K562 (cell line): ENCODE measurements at regions not wholly inside any gene's neighbourhood (a gene's known extent, or its start where the extent isn't known, plus 50 kb on each side); places are given as distances from the start of the nearest gene placed in this dataset.

Experiments used
- ATAC-seq: fragments of 200-7000 bp; cut with Tn5 transposase; 3 replicates; pipeline ENCODE4 v1.9.1; 2020; ENCODE audit warnings: moderate library complexity
- BruUV-seq: library from RNA; stranded (reverse); fragments of 400-500 nt; replicated peaks from 2 replicates; lab custom pipeline; 2021; lab: Mats Ljungman, UMichigan
- CTCF ChIA-PET: fragments of 300-600 bp; formaldehyde crosslinking; extraction: SDS; loops from one replicate; lab custom pipeline; 2021; ENCODE audit warnings: low intra/inter-chr PET ratio; lab: Yijun Ruan, JAX
- POLR2A ChIA-PET: fragments of 300-600, 350-650 bp; sonication (Branson Sonifier 250); formaldehyde crosslinking; extraction: SDS; loops from one replicate; lab custom pipeline; 2021; ENCODE audit warnings: antibody characterized with exemption, inconsistent platforms; lab: Yijun Ruan, JAX
- DNase-seq, 4 experiments: peaks; one replicate each; pipeline versions ENCODE4 v3.0.0 to v3.0.0-alpha.2; 2011 to 2018; ENCODE audit warnings: low spot score in 3 of 4, mixed read lengths in 3 of 4; ENCODE audit errors: extremely low read depth in 1 of 4
- FAIRE-seq: peaks from 2 replicates; lab custom pipeline; 2011; peaks lifted over from hg19 to GRCh38; lab: Jason Lieb, UNC
- H2AFZ ChIP-seq: 2 replicates; pipeline ENCODE4 v1.6.0; 2011; ENCODE audit warnings: low read depth, low read length, control low read depth, inconsistent platforms
- H3K27ac ChIP-seq: fragments of 200-600 bp; 3 replicates; pipeline ENCODE4 v1.8.0; 2011; ENCODE audit warnings: low read depth, mild to moderate bottlenecking, control low read depth, inconsistent platforms, low read length, moderate library complexity, mixed read lengths; ENCODE audit errors: extremely low read depth
- H3K27me3 ChIP-seq, 2 experiments: fragments of 300-600 bp in 1 of 2; 2 replicates in 1 of 2; 3 replicates in 1 of 2; pipeline versions ENCODE4 v1.6.0 to v1.8.0; 2011; ENCODE audit warnings: inconsistent platforms in 2 of 2, low read length in 2 of 2, mild to moderate bottlenecking in 1 of 2, mixed read lengths in 1 of 2, moderate library complexity in 1 of 2; ENCODE audit not compliant: control insufficient read depth in 2 of 2, insufficient read depth in 2 of 2
- H3K36me3 ChIP-seq: fragments of 300-600 bp; 3 replicates; pipeline ENCODE4 v1.8.0; 2011; ENCODE audit warnings: mild to moderate bottlenecking, low read length, inconsistent platforms; ENCODE audit not compliant: control insufficient read depth, insufficient read depth
- H3K4me1 ChIP-seq, 2 experiments: fragments of 200-600 bp in 1 of 2; replicated peaks in 1 of 2; 2 replicates in 1 of 2; 3 replicates in 1 of 2; pipeline versions ENCODE4 v1.5.1 to v1.8.0; 2011; ENCODE audit warnings: inconsistent platforms in 2 of 2, low read length in 2 of 2, mild to moderate bottlenecking in 1 of 2, mixed read lengths in 1 of 2, moderate library complexity in 1 of 2; ENCODE audit not compliant: control insufficient read depth in 2 of 2, insufficient read depth in 2 of 2
- H3K4me2 ChIP-seq: 2 replicates; pipeline ENCODE4 v1.6.1; 2011; ENCODE audit warnings: low read length, control low read depth, inconsistent platforms, mixed read lengths; ENCODE audit not compliant: insufficient read depth
- H3K4me3 ChIP-seq: fragments of 200-600 bp; sonication (generic), shearing (Covaris generic); 2 replicates; pipeline ENCODE4 v1.5.1; 2016; ENCODE audit warnings: control low read depth, inconsistent platforms
- H3K79me2 ChIP-seq: fragments of 200-600 bp; 3 replicates; pipeline ENCODE4 v1.8.0; 2011; ENCODE audit warnings: low read length, inconsistent platforms; ENCODE audit not compliant: control insufficient read depth, insufficient read depth
- H3K9ac ChIP-seq, 2 experiments: 2 replicates each; pipeline versions ENCODE4 v1.6.0 to v1.6.1; 2011; ENCODE audit warnings: low read depth in 2 of 2, low read length in 2 of 2, control low read depth in 1 of 2, inconsistent platforms in 1 of 2, mild to moderate bottlenecking in 1 of 2, mixed read lengths in 1 of 2; ENCODE audit not compliant: insufficient read depth in 1 of 2
- H3K9me1 ChIP-seq: one replicate; pipeline ENCODE4 v1.6.0; 2011; ENCODE audit warnings: inconsistent platforms, mild to moderate bottlenecking, low read length, moderate library complexity; ENCODE audit not compliant: control insufficient read depth, insufficient read depth
- H3K9me3 ChIP-seq: replicated peaks from 2 replicates; pipeline ENCODE4 v1.5.1; 2011; ENCODE audit warnings: low read depth, low read length, inconsistent platforms; ENCODE audit not compliant: control insufficient read depth, insufficient read depth
- H4K20me1 ChIP-seq: replicated peaks from 2 replicates; pipeline ENCODE4 v1.6.1; 2011; ENCODE audit warnings: low read length, inconsistent platforms, mixed read lengths; ENCODE audit not compliant: control insufficient read depth, insufficient read depth
- ASH1L ChIP-seq: fragments of 450-650 bp; IDR thresholded peaks from 2 replicates; pipeline ENCODE4 v1.6.1; 2018; ENCODE audit warnings: borderline replicate concordance, mild to moderate bottlenecking, low read depth; ENCODE audit not compliant: partially characterized antibody
- HCFC1 ChIP-seq: IDR thresholded peaks from 2 replicates; pipeline ENCODE4 v1.6.1; 2012; ENCODE audit warnings: low read depth, low read length, improper control_type of control experiment
- HNRNPUL1 ChIP-seq: fragments of 200-400 bp; formaldehyde crosslinking; IDR thresholded peaks from 2 replicates; pipeline ENCODE4 v1.6.1; 2017; ENCODE audit warnings: low read length
- NEUROD1 ChIP-seq: fragments of 150-350 bp; IDR thresholded peaks from 2 replicates; pipeline ENCODE4 v1.6.1; 2014; ENCODE audit warnings: borderline replicate concordance, low read length, low read depth; ENCODE audit not compliant: partially characterized antibody
- TRIM28 ChIP-seq: fragments of 450-650 bp; IDR thresholded peaks from 2 replicates; pipeline ENCODE4 v1.6.1; 2017
- ZNF253 ChIP-seq: fragments of 250-450 bp; sonication (Bioruptor Pico); conservative IDR thresholded peaks from 2 replicates; pipeline ENCODE4 v1.6.1; 2021; ENCODE audit warnings: mild to moderate bottlenecking
- ZNF384 ChIP-seq: IDR thresholded peaks from 2 replicates; pipeline ENCODE4 v1.6.1; 2012; ENCODE audit warnings: low read depth, low read length, improper control_type of control experiment
- ZNF41 ChIP-seq: fragments of 250-450 bp; sonication (Bioruptor Pico); conservative IDR thresholded peaks from 2 replicates; pipeline ENCODE4 v1.4.0; 2020; ENCODE audit warnings: mild to moderate bottlenecking
- WGBS: fragments of 100-300 bp; shearing (Covaris generic); methylation state at CpG from one replicate; pipeline ENCODE4 v1.1.6; 2016; ENCODE audit warnings: low coverage, mixed read lengths; ENCODE audit not compliant: insufficient coverage; ENCODE audit errors: missing lambda C conversion rate; 5-methylcytosine and 5-hydroxymethylcytosine counted together
- in situ Hi-C: fragments of 300-500 bp; cut with MboI; formaldehyde crosslinking; loops from 4 replicates; pipeline ENCODE4 v1.15.0; 2018; ENCODE audit warnings: inconsistent platforms, mixed read lengths
- intact Hi-C: fragments of 100-400 bp; cut with micrococcal nuclease; formaldehyde crosslinking; loops from 2 replicates; pipeline ENCODE4 v1.14.2; 2022
- TF ChIP-seq, protein P1 (sequence below): IDR thresholded peaks from 2 replicates; pipeline ENCODE4 v1.6.1; 2014; ENCODE audit warnings: antibody characterized with exemption
- TF ChIP-seq, protein P2 (sequence below): sonication (generic); formaldehyde crosslinking; IDR thresholded peaks from 2 replicates; pipeline ENCODE4 v1.8.0; 2022; ENCODE audit warnings: mild to moderate bottlenecking, missing genetic modification reagents
- TF ChIP-seq, protein P3 (sequence below): fragments of 450-650 bp; IDR thresholded peaks from 2 replicates; pipeline ENCODE4 v1.7.1; 2018; ENCODE audit warnings: mild to moderate bottlenecking, low read depth; ENCODE audit not compliant: partially characterized antibody
- TF ChIP-seq, protein P4 (sequence below), 2 experiments: IDR thresholded peaks; 2 replicates each; pipeline ENCODE4 v1.6.1; 2011; ENCODE audit warnings: borderline replicate concordance in 1 of 2, control low read depth in 1 of 2, low read depth in 1 of 2, low read length in 1 of 2, mild to moderate bottlenecking in 1 of 2, mixed read lengths in 1 of 2, moderate library complexity in 1 of 2; ENCODE audit not compliant: insufficient read depth in 1 of 2, insufficient read length in 1 of 2, poor library complexity in 1 of 2, severe bottlenecking in 1 of 2; ENCODE audit errors: extremely low read depth in 1 of 2

DNA sequence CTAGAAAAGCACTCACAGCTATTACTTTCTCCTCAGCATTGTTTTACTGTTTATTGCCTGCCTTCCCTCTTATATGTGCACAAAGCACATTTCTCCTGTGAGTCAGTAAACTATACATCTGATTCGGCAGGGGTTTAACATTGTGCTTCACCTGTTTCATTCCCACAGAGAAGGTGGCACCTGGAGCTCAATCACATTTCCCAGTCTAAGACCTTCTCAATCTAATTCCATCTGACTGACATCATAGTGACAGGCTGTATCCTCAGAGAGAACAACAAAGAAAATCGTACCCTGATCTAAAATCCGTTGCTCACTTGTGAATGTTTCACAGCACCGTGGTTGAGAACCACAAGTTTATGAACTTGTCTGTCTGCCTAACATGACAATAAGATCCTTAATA lies 92.4 kb upstream of the CAST start:
- intact Hi-C loops (no loop called here), in situ Hi-C loops (no loop called here)
- FAIRE-seq (no peak), ATAC-seq (no peak), DNase-seq (no peak)
- H3K4me3 ChIP-seq: no peak overlapping the region
- H3K9ac ChIP-seq: no peak overlapping the region
- no peaks in the 10 kb centered on the region for H3K79me2 ChIP-seq
- no peaks in the 10 kb centered on the region for H3K36me3 ChIP-seq
- no peaks in the 10 kb centered on the region for H3K9me3 ChIP-seq
- no peaks in the 10 kb centered on the region for H3K4me1 ChIP-seq
- ChIA-PET POLR2A (no interaction called here), CTCF (no interaction called here)
- H3K27ac ChIP-seq: no peak overlapping the region
- no peak overlapping the region for H3K4me2 ChIP-seq
- no peaks in the 10 kb centered on the region for H3K9me1 ChIP-seq
- H4K20me1 ChIP-seq: no peaks in the 10 kb centered on the region
- WGBS: 0% methylated on average over 4 of the region's 4 CpGs
- TF ChIP-seq, protein P1, sequence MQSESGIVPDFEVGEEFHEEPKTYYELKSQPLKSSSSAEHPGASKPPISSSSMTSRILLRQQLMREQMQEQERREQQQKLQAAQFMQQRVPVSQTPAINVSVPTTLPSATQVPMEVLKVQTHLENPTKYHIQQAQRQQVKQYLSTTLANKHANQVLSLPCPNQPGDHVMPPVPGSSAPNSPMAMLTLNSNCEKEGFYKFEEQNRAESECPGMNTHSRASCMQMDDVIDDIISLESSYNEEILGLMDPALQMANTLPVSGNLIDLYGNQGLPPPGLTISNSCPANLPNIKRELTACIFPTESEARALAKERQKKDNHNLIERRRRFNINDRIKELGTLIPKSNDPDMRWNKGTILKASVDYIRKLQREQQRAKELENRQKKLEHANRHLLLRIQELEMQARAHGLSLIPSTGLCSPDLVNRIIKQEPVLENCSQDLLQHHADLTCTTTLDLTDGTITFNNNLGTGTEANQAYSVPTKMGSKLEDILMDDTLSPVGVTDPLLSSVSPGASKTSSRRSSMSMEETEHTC: no peak
- TF ChIP-seq HCFC1 (no peak), HNRNPUL1 (no peak), ZNF253 (CRISPR knock-in tag) (no peak), ASH1L (no peak), ZNF41 (CRISPR knock-in tag) (no peak), TRIM28 (no peak), ZNF384 (no peak), NEUROD1 (no peak)
- TF ChIP-seq, protein P2, sequence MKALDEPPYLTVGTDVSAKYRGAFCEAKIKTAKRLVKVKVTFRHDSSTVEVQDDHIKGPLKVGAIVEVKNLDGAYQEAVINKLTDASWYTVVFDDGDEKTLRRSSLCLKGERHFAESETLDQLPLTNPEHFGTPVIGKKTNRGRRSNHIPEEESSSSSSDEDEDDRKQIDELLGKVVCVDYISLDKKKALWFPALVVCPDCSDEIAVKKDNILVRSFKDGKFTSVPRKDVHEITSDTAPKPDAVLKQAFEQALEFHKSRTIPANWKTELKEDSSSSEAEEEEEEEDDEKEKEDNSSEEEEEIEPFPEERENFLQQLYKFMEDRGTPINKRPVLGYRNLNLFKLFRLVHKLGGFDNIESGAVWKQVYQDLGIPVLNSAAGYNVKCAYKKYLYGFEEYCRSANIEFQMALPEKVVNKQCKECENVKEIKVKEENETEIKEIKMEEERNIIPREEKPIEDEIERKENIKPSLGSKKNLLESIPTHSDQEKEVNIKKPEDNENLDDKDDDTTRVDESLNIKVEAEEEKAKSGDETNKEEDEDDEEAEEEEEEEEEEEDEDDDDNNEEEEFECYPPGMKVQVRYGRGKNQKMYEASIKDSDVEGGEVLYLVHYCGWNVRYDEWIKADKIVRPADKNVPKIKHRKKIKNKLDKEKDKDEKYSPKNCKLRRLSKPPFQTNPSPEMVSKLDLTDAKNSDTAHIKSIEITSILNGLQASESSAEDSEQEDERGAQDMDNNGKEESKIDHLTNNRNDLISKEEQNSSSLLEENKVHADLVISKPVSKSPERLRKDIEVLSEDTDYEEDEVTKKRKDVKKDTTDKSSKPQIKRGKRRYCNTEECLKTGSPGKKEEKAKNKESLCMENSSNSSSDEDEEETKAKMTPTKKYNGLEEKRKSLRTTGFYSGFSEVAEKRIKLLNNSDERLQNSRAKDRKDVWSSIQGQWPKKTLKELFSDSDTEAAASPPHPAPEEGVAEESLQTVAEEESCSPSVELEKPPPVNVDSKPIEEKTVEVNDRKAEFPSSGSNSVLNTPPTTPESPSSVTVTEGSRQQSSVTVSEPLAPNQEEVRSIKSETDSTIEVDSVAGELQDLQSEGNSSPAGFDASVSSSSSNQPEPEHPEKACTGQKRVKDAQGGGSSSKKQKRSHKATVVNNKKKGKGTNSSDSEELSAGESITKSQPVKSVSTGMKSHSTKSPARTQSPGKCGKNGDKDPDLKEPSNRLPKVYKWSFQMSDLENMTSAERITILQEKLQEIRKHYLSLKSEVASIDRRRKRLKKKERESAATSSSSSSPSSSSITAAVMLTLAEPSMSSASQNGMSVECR (CRISPR knock-in tag): no peak
- TF ChIP-seq, protein P3, sequence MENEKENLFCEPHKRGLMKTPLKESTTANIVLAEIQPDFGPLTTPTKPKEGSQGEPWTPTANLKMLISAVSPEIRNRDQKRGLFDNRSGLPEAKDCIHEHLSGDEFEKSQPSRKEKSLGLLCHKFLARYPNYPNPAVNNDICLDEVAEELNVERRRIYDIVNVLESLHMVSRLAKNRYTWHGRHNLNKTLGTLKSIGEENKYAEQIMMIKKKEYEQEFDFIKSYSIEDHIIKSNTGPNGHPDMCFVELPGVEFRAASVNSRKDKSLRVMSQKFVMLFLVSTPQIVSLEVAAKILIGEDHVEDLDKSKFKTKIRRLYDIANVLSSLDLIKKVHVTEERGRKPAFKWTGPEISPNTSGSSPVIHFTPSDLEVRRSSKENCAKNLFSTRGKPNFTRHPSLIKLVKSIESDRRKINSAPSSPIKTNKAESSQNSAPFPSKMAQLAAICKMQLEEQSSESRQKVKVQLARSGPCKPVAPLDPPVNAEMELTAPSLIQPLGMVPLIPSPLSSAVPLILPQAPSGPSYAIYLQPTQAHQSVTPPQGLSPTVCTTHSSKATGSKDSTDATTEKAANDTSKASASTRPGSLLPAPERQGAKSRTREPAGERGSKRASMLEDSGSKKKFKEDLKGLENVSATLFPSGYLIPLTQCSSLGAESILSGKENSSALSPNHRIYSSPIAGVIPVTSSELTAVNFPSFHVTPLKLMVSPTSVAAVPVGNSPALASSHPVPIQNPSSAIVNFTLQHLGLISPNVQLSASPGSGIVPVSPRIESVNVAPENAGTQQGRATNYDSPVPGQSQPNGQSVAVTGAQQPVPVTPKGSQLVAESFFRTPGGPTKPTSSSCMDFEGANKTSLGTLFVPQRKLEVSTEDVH: no peak
- TF ChIP-seq, protein P4, sequence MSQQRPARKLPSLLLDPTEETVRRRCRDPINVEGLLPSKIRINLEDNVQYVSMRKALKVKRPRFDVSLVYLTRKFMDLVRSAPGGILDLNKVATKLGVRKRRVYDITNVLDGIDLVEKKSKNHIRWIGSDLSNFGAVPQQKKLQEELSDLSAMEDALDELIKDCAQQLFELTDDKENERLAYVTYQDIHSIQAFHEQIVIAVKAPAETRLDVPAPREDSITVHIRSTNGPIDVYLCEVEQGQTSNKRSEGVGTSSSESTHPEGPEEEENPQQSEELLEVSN (IDR thresholded peaks at IDR 0.05; ENCODE audit: borderline replicate concordance in 1 of 2, extremely low read depth in 1 of 2, insufficient read depth in 1 of 2, insufficient read length in 1 of 2, low read depth in 1 of 2, low read length in 1 of 2, poor library complexity in 1 of 2, severe bottlenecking in 1 of 2): no peak
- H2AFZ ChIP-seq: no peak overlapping the region
- H3K27me3 ChIP-seq: peaks cover 0 to 3% of the 10 kb centered on the region in 2 experiments; a peak in 1 of 5 replicates
- no TSS peak for BruUV-seq
